Natural killer cell (primary cell): ENCODE measurements at regions not wholly inside any gene's neighbourhood (a gene's known extent, or its start where the extent isn't known, plus 50 kb on each side); places are given as distances from the start of the nearest gene placed in this dataset.
"Not testable (repeated sequence)": the region's sequence is repeated elsewhere in the genome, so short reads cannot be mapped to it uniquely, and the experiment has no call there.

Source experiments
- ATAC-seq, 3 donors: fragments of 150-1000 bp in 2 of 3; fragments of 200-7000 bp in 1 of 3; cut with Tn5 transposase; 1 replicate in 1 of 3; 2 replicates in 2 of 3; pipeline ENCODE4 v1.10.0; 2021; ENCODE audit warnings: mild to moderate bottlenecking in 2 of 3, moderate library complexity in 2 of 3
- DNase-seq, 2 donors: peaks; one replicate each; pipeline versions ENCODE4 v3.0.0 to v3.0.0-alpha.2; 2013 to 2021; ENCODE audit warnings: mixed read lengths in 1 of 2
- H3K27ac ChIP-seq: one replicate; pipeline ENCODE4 v1.5.1; 2013; ENCODE audit warnings: mild to moderate bottlenecking, low read length
- H3K27me3 ChIP-seq: one replicate; pipeline ENCODE4 v1.6.1; 2013; ENCODE audit warnings: low read length; ENCODE audit not compliant: control insufficient read depth, insufficient read depth
- H3K36me3 ChIP-seq: one replicate; pipeline ENCODE4 v1.6.1; 2013; ENCODE audit warnings: low read length; ENCODE audit not compliant: control insufficient read depth, insufficient read depth
- H3K4me1 ChIP-seq: one replicate; pipeline ENCODE4 v1.6.1; 2013; ENCODE audit warnings: low read length; ENCODE audit not compliant: control insufficient read depth, insufficient read depth
- H3K4me3 ChIP-seq: one replicate; pipeline ENCODE4 v1.5.1; 2013; ENCODE audit warnings: low read length
- H3K9me3 ChIP-seq: one replicate; pipeline ENCODE4 v1.6.1; 2013; ENCODE audit warnings: low read length; ENCODE audit not compliant: control insufficient read depth, insufficient read depth
- H3K27ac Mint-ChIP-seq, 2 donors: one replicate each; pipeline ENCODE4 v1.8.0; 2022; ENCODE audit warnings: mild to moderate bottlenecking in 2 of 2, mixed read lengths in 2 of 2, moderate library complexity in 1 of 2
- H3K27me3 Mint-ChIP-seq, 2 donors: one replicate each; pipeline ENCODE4 v1.8.0; 2022; ENCODE audit warnings: low read depth in 2 of 2, mixed read lengths in 2 of 2
- H3K36me3 Mint-ChIP-seq: one replicate; pipeline ENCODE4 v1.8.0; 2022; ENCODE audit warnings: mixed read lengths
- H3K4me1 Mint-ChIP-seq, 2 donors: one replicate each; pipeline ENCODE4 v1.8.0; 2022; ENCODE audit warnings: mixed read lengths in 2 of 2
- H3K4me3 Mint-ChIP-seq: one replicate; pipeline ENCODE4 v1.8.0; 2022; ENCODE audit warnings: mild to moderate bottlenecking, moderate library complexity, mixed read lengths
- H3K9me3 Mint-ChIP-seq, 2 donors: one replicate each; pipeline ENCODE4 v1.8.0; 2022; ENCODE audit warnings: mixed read lengths in 2 of 2
- CTCF ChIP-seq: fragments of 200-600 bp; IDR thresholded peaks from one replicate; pipeline ENCODE4 v1.8.0; 2022; ENCODE audit warnings: antibody characterized with exemption
- WGBS: methylation state at CpG from one replicate; pipeline ENCODE4 v1.1.7; 2013; ENCODE audit warnings: missing lambda C conversion rate; ENCODE audit not compliant: insufficient coverage; 5-methylcytosine and 5-hydroxymethylcytosine counted together
- intact Hi-C: fragments of 100-400 bp; cut with micrococcal nuclease; formaldehyde crosslinking; loops from one replicate; pipeline ENCODE4 v1.14.2; 2022

GRCh38 chr2:58595714-58596113 is 354.6 kb upstream of the FANCL start:
- peaks cover 0 to 3% of the 10 kb centered on the region in 2 donors for H3K27me3 Mint-ChIP-seq
- H3K36me3 ChIP-seq, result no peaks in the 10 kb centered on the region
- TF ChIP-seq CTCF, result no peak
- H3K4me1 Mint-ChIP-seq, result peaks cover 8 to 18% of the 10 kb centered on the region in 2 donors
- no peaks in the 10 kb centered on the region for H3K27me3 ChIP-seq
- no peak overlapping the region for H3K4me3 ChIP-seq
- intact Hi-C loops, result no loop called here
- ATAC-seq, result no peak
- H3K36me3 Mint-ChIP-seq, result no peaks in the 10 kb centered on the region
- WGBS, result 81% methylated on average over 2 of the region's 3 CpGs
- no peak for DNase-seq
- no peak overlapping the region for H3K27ac ChIP-seq
- no peaks in the 10 kb centered on the region for H3K9me3 Mint-ChIP-seq
- no peak overlapping the region for H3K27ac Mint-ChIP-seq
- H3K9me3 ChIP-seq, result no peaks in the 10 kb centered on the region
- H3K4me1 ChIP-seq, result no peaks in the 10 kb centered on the region
- no peak overlapping the region for H3K4me3 Mint-ChIP-seq

DNA sequence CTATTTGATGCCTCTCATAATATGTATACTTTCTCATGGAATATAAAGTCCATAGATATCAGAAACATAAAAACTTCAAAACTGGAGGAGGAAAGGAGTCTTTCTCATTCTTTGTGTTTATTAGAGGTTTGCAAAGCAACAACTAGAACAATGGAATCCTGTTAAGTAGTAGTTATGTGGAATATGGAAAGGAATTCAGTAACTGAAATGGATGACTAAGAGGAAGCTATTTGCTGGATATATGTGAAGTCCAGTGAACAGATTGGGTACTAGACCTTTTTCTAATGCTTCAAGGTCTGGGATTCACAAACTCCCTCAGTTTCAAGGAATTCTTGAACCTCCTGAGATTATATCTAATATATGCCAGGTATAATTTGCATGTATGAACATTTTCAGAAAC is 353.6 kb upstream of the FANCL start:
- Histone ChIP-seq H3K9me3 (no peaks in the 10 kb centered on the region), H3K27me3 (no peaks in the 10 kb centered on the region), H3K4me1 (no peaks in the 10 kb centered on the region), H3K27ac (no peak overlapping the region), H3K4me3 (no peak overlapping the region), H3K36me3 (no peaks in the 10 kb centered on the region)
- H3K27ac Mint-ChIP-seq, result no peak overlapping the region
- no peak for ATAC-seq
- H3K9me3 Mint-ChIP-seq, result no peaks in the 10 kb centered on the region
- TF ChIP-seq CTCF, result no peak
- intact Hi-C loops, result no loop called here
- H3K4me1 Mint-ChIP-seq, result peaks cover 8 to 18% of the 10 kb centered on the region in 2 donors
- no peak for DNase-seq
- H3K4me3 Mint-ChIP-seq, result no peak overlapping the region
- H3K36me3 Mint-ChIP-seq, result no peaks in the 10 kb centered on the region
- peaks cover 0 to 6% of the 10 kb centered on the region in 2 donors for H3K27me3 Mint-ChIP-seq

DNA sequence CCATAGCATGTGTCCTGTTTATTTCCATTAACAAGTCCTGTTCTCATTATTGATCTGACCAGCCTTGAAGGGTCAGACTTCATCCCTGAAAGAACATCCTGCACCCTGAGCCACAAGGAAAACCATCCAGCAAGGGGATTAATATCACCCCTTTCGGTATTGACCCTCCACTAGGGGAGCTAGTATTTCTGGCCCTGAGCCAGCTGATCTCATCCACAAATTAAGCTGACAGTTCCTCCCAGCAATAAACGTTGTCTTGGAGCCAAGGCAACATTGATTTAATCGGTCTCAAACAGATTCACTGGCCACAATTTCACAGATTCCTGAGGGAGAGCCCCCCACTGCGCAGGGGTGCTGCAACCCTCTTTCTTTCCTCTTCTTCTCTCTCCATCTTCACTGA is 353.1 kb upstream of the FANCL start:
- Histone ChIP-seq H3K36me3 (no peaks in the 10 kb centered on the region), H3K27ac (no peak overlapping the region), H3K9me3 (no peaks in the 10 kb centered on the region), H3K27me3 (no peaks in the 10 kb centered on the region), H3K4me1 (no peaks in the 10 kb centered on the region), H3K4me3 (no peak overlapping the region)
- TF ChIP-seq CTCF, result no peak
- no peaks in the 10 kb centered on the region for H3K36me3 Mint-ChIP-seq
- no peaks in the 10 kb centered on the region for H3K9me3 Mint-ChIP-seq
- H3K4me3 Mint-ChIP-seq, result no peak overlapping the region
- WGBS, result 60% methylated on average over 3 of the region's 4 CpGs
- ATAC-seq (no peak), DNase-seq (no peak)
- H3K27me3 Mint-ChIP-seq, result peaks cover 0 to 6% of the 10 kb centered on the region in 2 donors
- no peak overlapping the region for H3K27ac Mint-ChIP-seq
- intact Hi-C loops, result no loop called here
- H3K4me1 Mint-ChIP-seq, result peaks cover 8 to 16% of the 10 kb centered on the region in 2 donors

DNA sequence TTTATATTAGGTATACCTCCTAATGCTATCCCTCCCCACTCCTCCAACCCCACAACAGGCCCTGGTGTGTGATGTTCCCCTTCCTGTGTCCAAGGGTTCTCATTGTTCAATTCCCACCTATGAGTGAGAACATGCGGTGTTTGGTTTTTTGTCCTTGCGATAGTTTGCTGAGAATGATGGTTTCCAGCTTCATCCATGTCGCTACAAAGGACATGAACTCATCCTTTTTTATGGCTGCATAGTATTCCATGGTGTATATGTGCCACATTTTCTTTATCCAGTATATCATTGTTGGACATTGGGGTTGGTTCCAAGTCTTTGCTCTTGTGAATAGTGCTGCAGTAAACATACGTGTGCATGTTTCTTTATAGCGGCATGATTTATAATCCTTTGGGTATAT is 345.1 kb upstream of the FANCL start:
- H3K9me3 Mint-ChIP-seq, H3K9me3 ChIP-seq, H3K4me1 Mint-ChIP-seq, H3K4me1 ChIP-seq, H3K27ac ChIP-seq, DNase-seq, H3K36me3 Mint-ChIP-seq, intact Hi-C loops, H3K27me3 Mint-ChIP-seq, H3K4me3 Mint-ChIP-seq, H3K4me3 ChIP-seq, H3K27me3 ChIP-seq, H3K36me3 ChIP-seq, ATAC-seq, H3K27ac Mint-ChIP-seq: not testable (repeated sequence)
- WGBS, result 100% methylated on average over 2 of the region's 5 CpGs
